Cardiac septum (tissue), 1 donor: ENCODE measurements at regions not wholly inside any gene's neighbourhood (a gene's known extent, or its start where the extent isn't known, plus 50 kb on each side); places are given as distances from the start of the nearest gene placed in this dataset.
"Not testable (repeated sequence)": the region's sequence is repeated elsewhere in the genome, so short reads cannot be mapped to it uniquely, and the experiment has no call there.

ENCODE experiments used
- DNase-seq: peaks from one replicate; pipeline ENCODE4 v3.0.0-alpha.2; 2020; ENCODE audit warnings: low spot score
- intact Hi-C: fragments of 100-400 bp; cut with DNase I; formaldehyde crosslinking; loops from one replicate; pipeline ENCODE4 v1.14.0; 2022
- donor health status: DM: no; HTN: no; CAD: no.

DNA sequence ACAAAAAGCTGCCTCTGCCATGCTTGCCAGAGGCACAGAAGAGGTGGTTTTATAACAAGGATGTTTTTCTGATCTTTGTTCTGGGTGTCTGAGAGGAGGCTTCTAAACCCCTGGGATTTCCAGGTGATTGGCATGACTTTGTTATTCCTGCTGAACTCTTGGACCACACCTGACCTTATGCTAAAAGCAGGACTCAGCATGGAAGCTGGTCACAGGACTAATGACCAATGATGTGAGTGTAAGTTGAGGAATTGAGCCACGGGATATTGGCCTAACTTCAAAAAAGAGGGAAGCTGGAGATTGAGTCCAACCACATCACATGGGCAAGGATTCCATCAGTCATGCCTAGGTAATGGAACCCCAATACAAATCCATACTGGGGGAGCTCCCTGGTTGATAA lies 437.9 kb downstream of the POM121L12 start:
- DNase-seq, result no peak
- intact Hi-C loops, result no loop called here

DNA sequence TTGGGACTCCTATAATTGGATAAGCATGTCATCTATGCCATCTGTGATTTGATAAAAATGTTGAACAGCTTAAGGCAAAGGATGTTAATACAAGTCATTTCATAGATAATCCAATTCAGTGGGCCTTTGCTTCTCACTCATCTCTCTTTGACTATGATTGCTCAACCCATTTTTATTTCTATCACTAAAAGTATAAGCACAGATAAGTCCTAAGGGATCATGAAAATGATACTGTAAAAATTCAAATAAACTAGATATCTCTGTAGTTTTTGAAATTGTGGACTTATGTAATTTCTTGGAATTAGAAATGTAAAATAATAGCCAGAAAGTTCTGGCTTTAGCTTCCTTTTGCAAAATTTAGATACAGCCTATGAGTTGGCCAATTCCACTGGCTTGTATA lies 440.3 kb downstream of the POM121L12 start:
- no peak for DNase-seq
- intact Hi-C loops, result no loop called here

DNA sequence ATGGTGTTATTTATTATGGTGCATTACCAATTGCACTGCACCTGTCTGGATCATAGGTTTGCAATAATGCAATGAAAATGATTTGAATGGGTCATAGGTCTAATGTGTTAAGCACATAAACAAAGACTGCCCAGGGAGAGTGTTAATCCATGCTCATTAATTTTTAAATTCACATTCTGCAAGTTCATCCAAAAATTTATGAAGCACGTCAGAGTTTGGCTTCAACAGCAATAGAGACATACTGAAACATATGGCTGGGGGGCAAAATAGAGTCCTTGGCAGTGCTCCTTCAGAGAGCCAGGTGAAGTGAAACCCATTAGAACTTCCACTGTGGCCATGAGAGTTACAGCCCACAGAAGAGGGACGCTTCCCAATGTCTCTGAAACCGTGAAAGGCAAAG lies 441.1 kb downstream of the POM121L12 start:
- no peak for DNase-seq
- intact Hi-C loops, result no loop called here

- DNase-seq, result no peak
- intact Hi-C loops, result no loop called here
Measured at GRCh38 chr7:53485354-53485753, 449.9 kb downstream of the POM121L12 start.

DNA sequence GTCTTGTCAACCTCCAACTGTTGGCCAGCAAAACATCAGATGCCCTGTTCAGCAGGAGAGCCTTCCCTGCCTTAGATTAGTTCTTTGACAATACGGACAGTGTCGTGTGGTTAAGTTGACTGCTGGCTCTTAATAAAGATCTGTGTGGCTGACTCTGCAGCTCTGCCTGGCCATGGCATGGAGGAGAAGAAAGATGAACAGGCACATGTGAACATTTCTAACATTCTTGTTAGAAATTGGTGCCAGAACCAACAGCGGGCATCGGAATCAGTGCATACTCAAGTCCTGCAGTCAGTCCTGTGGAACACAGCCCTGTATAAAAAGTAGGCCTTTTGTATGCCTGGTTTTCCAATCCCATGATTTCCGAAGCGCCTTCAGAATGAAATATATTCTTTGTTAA lies 455.6 kb downstream of the POM121L12 start:
- intact Hi-C loops, result no loop called here
- no peak for DNase-seq

DNA sequence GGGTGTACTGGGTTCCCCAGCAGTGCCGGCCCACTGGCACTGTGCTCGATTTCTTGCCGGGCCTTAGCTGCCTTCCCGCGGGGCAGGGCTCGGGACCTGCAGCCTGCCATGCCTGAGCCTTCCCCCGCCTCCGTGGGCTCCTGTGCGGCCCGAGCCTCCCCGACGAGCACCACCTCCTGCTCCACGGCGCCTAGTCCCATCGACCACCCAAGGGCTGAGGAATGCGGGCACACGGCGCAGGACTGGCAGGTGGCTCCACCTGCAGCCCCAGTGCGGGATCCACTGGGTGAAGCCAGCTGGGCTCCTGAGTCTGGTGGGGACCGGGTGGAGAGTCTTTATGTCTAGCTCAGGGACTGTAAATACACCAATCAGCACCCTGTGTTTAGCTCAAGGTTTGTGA lies 459.7 kb downstream of the POM121L12 start:
- intact Hi-C loops, DNase-seq: not testable (repeated sequence)

DNA sequence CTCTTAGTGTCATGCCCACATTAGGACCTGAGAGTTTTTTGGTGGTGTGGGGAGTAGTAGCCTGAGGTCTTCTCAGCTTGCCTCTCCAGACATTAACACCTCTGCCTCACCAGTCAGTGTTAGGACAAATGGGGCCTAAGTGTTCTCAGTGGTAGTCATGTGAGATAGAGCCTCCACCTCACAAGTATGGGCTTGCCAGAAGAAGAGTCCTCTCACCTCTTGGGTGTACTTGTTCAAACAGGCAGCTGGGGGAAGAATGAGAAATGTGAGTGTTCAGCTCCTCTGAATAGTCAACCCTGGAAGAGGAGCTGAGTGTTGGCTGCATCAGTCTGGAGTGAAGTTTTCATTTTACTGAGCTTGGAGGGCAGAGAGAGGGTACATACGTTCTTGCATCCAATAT lies 464.6 kb downstream of the POM121L12 start:
- no peak for DNase-seq
- intact Hi-C loops, result no loop called here

DNA sequence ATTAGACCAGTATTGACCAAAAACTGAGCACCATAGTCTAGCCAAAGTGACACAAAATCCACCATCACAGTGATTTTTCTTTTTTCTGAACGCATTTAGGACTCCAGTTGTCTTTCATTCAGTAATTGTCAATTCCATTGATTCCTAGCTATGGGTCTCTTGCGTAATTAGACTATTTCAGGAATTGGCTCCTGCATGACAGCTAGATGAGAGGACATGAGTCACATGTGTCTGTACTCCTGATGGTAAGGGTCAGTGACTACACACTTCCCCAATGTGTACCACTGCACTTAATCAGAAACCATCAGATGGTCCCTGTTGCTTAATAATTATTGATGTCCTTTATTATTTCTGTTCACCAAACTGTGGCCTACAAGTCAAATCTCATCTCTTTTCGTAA lies 469.5 kb downstream of the POM121L12 start:
- DNase-seq, result no peak
- intact Hi-C loops, result no loop called here

- DNase-seq, result no peak
- intact Hi-C loops, result no loop called here
Measured at GRCh38 chr7:53518319-53518718, 482.9 kb downstream of the POM121L12 start.

- no peak for DNase-seq
- intact Hi-C loops, result no loop called here
Measured at GRCh38 chr7:53520841-53521240, 485.4 kb downstream of the POM121L12 start.

- intact Hi-C loops, result no loop called here
- no peak for DNase-seq
Measured at GRCh38 chr7:53521638-53522184, 486.3 kb downstream of the POM121L12 start.

DNA sequence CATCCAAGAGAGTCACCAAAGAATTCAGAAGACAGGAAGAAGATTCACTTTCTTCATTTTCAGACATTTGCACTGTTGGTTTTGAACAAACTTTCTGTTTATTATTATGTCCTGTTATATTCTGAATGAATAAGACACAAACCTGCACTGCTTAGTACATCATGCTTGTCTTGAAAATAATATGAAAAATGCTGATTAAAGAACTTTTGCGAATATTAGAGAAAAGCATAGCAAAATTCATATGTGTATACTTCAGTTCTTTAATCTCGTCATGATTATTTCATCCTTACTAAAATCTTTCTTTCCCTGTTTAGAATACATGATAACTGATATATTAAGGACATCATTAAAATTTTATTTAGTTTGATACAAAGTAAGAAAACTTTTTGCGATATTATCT lies 504.1 kb downstream of the POM121L12 start:
- intact Hi-C loops, result no loop called here
- no peak for DNase-seq

DNA sequence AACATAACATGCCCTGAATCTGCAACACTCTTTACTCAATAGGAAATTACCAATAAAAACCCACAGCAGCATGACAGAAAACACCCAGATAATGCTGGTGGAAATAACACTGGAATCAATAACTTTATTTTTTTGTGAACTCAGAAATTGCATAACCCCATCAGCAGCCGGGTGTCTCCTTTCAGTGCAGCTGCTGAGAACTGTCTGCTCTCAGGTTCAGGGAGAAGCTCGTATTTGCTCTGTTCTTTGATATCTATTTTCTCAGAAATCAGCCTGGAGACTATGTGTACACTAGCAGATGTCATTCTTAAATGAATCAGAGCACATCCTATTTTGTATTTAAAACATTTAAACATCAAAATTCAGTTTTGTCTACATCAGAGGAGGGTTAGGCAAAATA lies 506.0 kb downstream of the POM121L12 start:
- no peak for DNase-seq
- intact Hi-C loops, result no loop called here

DNA sequence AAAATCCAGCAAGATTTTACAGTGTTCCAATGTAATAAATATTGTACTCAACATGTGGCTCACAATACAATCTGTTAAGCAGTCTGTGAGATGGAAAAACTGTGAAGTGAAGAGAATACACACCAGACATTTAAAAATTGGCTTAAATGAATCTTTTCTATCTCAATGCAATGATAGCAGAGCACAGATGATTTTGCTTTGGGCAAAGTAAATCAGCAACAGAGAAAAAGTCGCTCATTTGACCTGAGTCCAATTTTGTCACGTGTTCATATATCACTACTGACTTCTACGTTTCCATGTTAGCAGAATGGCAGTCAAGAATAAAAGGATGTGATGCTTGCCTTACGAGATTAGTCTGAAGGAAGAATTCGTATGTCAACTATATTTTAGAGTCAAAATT lies 506.7 kb downstream of the POM121L12 start:
- DNase-seq, result no peak
- intact Hi-C loops, result no loop called here
